Hindlimb muscle (tissue), 1 donor: ENCODE measurements at regions not wholly inside any gene's neighbourhood (a gene's known extent, or its start where the extent isn't known, plus 50 kb on each side); places are given as distances from the start of the nearest gene placed in this dataset.

ENCODE experiments used
- DNase-seq: peaks from one replicate; pipeline ENCODE4 v3.0.0-alpha.2; 2013

DNA sequence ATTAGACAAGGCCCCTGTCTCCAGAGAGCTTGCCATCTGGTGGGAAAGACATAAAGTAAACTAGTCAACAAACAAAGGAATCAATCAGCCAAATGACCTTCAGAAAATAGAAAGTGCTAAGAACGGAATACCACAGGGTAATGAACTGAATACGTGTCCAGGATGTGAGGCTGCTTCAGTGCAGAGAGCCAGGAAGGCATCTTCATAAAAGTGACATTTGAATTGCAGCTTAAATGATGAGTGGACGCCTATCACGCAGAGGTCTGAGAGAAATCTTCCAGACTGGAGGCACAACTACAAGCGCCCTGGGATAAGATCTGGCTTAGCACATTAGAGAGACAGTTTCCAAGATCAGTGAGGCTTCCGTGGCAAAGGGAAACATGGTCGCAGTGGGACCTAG, 574.1 kb upstream of the CDH8 start:
- no peak for DNase-seq

- no peak for DNase-seq
These were observed 566.6 kb upstream of the CDH8 start for GRCh38 chr16:62602790-62603189.

DNA sequence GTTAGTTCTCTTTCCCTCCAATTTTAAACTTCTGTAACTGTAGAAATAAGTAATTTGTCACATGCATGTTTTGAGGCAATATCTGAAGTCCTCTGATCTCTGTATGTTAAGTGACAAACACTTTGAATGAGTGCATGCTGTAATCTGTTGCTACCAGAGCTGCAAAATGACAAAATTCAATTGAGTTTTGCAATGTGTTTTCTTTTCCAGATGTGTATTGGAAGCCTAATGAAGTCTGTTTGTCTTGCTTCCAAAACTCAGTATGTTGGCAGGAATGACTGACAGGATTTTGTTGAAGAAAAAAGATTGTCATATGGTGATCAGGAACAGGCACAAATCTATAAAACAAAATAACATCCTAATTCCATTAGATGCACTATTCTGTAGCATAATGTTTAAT, 561.6 kb upstream of the CDH8 start:
- no peak for DNase-seq

DNA sequence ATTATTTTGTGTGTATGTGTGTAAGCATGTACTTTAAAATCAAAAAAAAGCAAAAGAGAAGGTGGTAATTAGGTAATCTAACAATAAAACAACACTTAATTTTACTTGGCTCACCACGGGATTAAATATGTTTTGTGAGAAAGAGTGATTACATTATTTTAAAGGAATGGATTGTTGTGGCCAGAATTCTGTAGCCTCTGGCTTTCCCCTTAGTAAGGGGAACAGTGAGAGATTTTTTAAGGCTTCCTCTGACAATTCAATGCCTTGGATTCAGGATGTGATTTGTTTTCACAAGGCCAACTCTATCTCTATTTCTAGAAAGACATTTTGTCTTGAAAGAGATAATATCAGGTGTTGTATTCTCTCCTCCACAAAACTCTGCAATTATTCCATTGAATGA, 560.3 kb upstream of the CDH8 start:
- no peak for DNase-seq

DNA sequence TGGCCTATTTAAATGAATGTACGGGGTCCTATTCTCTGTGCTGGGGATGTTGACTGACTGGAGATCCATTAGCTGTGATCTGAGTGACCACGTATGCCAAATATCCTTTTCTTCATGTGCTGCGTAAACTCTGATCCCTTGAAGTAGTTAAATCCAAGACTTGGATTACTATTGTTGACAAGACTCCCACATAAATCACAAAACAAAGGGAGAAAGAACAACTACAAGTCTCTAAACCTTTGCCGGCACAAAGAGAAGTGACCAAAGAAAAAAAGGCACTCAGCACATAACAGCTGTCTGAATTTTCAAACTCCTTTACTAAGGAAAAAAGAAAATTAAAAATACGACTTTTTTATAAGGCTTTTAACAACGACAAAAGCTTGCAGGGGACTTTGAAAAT, 559.9 kb upstream of the CDH8 start:
- DNase-seq: no peak

GRCh38 chr16:62586128-62586862, 550.1 kb upstream of the CDH8 start:
- no peak for DNase-seq

DNA sequence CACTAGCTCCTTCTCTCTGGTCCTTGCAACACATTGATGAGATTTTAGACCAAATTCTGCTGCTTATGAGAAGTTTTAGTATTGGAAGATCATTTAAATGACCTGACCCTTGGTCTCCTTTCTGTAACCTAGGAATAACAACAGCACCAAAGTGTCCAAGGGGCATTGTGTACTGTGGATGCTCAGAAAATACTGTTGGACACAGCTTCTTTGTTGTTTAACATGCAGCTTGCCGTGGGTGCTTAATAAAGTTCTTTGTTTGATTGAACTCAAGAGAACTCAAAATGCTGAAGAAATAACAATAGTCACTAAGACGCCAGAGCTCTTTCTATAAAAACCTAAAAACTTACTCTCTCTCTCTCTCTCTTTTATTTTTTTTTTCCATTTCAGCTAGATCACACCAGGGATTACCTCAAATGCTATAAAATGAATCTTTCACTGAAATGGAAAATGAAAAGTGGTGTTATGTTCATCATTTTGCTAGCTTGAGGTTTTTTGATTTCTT, 548.9 kb upstream of the CDH8 start:
- DNase-seq: no peak

DNA sequence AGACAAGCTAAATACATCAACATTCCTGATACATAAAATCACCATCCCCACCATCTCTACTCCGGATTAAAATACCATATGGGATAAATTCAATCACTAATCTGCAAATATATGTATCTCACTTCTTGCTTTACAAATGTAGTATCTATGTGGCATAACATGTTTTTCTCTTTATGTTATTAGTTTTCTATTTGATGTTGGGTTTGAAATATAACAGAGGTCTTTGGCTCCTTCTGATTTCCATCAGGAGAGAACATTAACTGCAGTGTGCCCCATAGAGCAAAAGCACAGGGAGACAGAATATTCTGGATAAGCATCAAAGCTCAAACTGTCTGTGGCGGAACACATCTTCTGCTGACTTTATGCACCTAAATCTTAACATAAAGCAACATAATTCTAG, 547.2 kb upstream of the CDH8 start:
- no peak for DNase-seq

DNA sequence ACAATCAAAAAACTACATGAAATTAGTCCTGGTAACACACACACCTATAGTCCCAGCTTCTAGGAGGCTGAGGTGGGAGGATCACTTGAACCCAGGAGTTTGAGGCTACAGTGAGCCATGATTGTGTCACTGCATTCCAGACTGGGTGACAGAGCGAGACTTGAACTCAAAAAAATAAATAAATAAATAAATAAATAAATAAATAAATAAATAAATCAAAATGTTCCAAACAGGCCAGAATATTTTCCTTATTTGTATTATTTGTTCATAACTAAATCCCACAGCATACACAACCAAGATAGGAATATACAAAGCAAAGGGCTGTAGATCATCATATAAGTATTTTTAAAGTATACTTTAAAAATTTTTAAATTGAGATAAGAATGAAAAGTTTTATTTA, 537.2 kb upstream of the CDH8 start:
- DNase-seq: no peak

GRCh38 chr16:62568926-62569325, 532.7 kb upstream of the CDH8 start:
- DNase-seq: no peak

DNA sequence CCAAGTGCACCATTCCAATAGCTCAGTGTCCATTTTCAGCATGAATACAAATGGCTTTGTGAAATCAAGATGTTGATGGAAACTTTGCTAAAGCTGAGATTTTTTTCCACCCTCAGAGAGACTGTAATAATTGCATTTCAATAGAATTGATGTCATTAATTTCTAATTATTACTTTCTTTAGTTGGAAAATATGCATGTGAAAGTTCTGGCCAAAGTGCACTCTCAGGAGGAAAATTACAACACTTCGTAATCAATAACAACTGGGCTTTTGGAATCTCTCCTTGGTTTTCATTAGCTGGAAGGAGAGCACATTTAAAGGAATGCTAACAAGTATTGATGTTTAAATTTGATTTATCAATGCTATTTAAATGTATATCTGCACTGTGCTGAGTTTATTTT, 529.5 kb upstream of the CDH8 start:
- no peak for DNase-seq

DNA sequence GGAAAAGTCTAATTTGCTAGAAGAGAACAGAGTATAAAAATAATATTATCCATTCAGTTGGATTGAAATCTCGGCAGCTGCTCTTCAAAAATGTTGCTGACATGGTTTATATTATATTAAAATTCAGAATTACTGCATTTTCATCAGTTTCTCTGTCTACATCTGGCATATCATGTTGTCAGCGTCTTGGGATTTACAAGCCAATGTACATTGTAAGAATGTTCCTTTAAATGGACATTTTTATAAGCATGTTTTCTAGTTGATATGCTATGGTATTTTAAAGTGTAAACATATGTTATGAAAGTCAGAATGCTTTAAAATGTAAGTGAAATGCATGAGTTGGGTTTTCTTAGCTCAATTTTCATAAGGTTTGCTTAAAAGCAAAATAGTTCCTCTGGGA, 528.1 kb upstream of the CDH8 start:
- no peak for DNase-seq

GRCh38 chr16:62562121-62562520, 525.9 kb upstream of the CDH8 start:
- DNase-seq: no peak

GRCh38 chr16:62549875-62550274, 513.6 kb upstream of the CDH8 start:
- no peak for DNase-seq

DNA sequence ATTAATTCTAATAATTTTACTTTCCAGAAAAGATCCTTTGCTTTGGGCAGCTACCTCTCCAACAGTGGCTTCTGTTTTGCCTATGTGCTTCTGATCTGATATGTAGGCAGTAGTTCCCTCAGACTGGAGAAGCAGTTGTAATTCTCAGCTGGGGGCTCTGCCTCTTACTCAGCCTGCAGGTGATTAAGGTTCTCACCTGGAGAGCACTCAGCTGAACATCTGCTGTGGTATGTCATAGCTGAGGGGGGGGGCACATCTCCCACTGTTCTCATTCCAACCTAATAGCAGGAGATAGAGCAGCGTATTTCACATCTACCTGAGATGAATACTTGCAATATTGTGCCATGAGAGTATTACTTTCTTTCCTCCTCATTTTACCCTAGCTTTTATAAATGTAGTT, 511.9 kb upstream of the CDH8 start:
- DNase-seq: no peak

DNA sequence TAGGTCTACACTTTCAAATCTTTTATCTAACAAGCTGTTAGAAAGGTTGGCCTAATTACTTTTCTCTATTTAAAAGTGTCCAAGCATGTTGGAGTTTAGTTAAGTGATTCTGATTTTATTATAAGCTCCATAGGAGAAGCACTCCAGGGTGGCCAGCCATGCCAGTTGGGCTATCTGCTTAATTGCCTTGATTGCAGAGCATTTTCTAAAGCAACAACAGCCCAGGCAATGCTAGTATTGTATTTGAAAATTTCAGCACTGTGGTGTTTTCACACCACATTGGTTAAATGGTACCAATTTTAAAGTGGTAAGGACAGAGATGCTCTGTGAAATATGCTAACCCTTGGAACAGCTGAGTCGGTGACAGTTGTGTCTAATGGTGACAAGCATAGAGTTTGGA, 510.5 kb upstream of the CDH8 start:
- DNase-seq: no peak

GRCh38 chr16:62545039-62545438, 508.8 kb upstream of the CDH8 start:
- DNase-seq: no peak

DNA sequence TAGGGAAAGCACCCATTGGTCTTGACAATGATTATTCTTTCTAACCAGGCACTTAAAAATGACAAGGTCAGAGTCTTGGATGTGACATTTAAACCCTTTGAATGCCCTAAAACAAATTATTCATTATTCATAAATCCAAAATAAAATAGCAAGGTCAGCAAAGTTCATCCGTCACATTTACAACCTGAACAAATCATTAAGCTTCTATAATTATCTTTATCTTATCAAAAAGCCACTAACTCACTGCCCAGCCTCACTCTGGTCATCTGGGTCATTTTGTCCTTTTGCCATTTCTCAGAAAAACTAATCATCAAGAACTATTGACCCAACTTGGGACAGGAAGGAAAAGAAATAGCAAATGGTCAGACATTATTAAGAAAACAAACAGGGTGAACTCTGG, 507.3 kb upstream of the CDH8 start:
- DNase-seq: no peak

- no peak for DNase-seq
These were observed 503.4 kb upstream of the CDH8 start for GRCh38 chr16:62539657-62540056.

- DNase-seq: no peak
These were observed 494.2 kb upstream of the CDH8 start for GRCh38 chr16:62530426-62530825.

GRCh38 chr16:62516001-62516400, 479.8 kb upstream of the CDH8 start:
- no peak for DNase-seq

GRCh38 chr16:62503073-62503472, 466.8 kb upstream of the CDH8 start:
- no peak for DNase-seq

GRCh38 chr16:62478903-62479458, 442.7 kb upstream of the CDH8 start:
- no peak for DNase-seq

- DNase-seq: no peak
These were observed 441.6 kb upstream of the CDH8 start for GRCh38 chr16:62477796-62478195.

- no peak for DNase-seq
These were observed 439.3 kb upstream of the CDH8 start for GRCh38 chr16:62475573-62475972.
